Chondrocyte (in vitro differentiated cells): ENCODE measurements at regions not wholly inside any gene's neighbourhood (a gene's known extent, or its start where the extent isn't known, plus 50 kb on each side); places are given as distances from the start of the nearest gene placed in this dataset.
"Not testable (repeated sequence)": the region's sequence is repeated elsewhere in the genome, so short reads cannot be mapped to it uniquely, and the experiment has no call there.

Experiments used
- DNase-seq: peaks from one replicate; pipeline ENCODE4 v3.0.0; 2021; ENCODE audit warnings: mixed read lengths, low spot score
- H3K27ac Mint-ChIP-seq: one replicate; pipeline ENCODE4 v1.8.0; 2021; ENCODE audit warnings: mild to moderate bottlenecking, moderate library complexity, mixed read lengths; ENCODE audit not compliant: unreplicated experiment
- H3K27me3 Mint-ChIP-seq: 2 replicates; pipeline ENCODE4 v1.8.0; 2021; ENCODE audit warnings: low read depth, mixed read lengths
- H3K36me3 Mint-ChIP-seq: 2 replicates; pipeline ENCODE4 v1.8.0; 2021; ENCODE audit warnings: low read depth, mixed read lengths
- H3K4me1 Mint-ChIP-seq: 2 replicates; pipeline ENCODE4 v1.8.0; 2021; ENCODE audit warnings: low read depth, mild to moderate bottlenecking, mixed read lengths
- H3K4me3 Mint-ChIP-seq: one replicate; pipeline ENCODE4 v1.8.0; 2021; ENCODE audit warnings: mild to moderate bottlenecking, moderate library complexity, mixed read lengths; ENCODE audit not compliant: unreplicated experiment
- H3K9me3 Mint-ChIP-seq: 2 replicates; pipeline ENCODE4 v1.8.0; 2021; ENCODE audit warnings: low read depth, mixed read lengths
- CTCF ChIP-seq: fragments of 200-600 bp; sonication (generic); IDR thresholded peaks from 2 replicates; pipeline ENCODE4 v1.5.0; 2021; ENCODE audit warnings: antibody characterized with exemption, mild to moderate bottlenecking, moderate library complexity

GRCh38 chr12:60210756-60211155, 614.9 kb downstream of the SLC16A7 start:
- H3K36me3 Mint-ChIP-seq, result peaks cover 3% of the 10 kb centered on the region
- no peak for DNase-seq
- H3K27ac Mint-ChIP-seq, result no peak overlapping the region
- H3K4me3 Mint-ChIP-seq, result no peak overlapping the region
- no peaks in the 10 kb centered on the region for H3K4me1 Mint-ChIP-seq
- H3K9me3 Mint-ChIP-seq, result peaks cover 11% of the 10 kb centered on the region
- no peak for TF ChIP-seq CTCF
- no peaks in the 10 kb centered on the region for H3K27me3 Mint-ChIP-seq

GRCh38 chr12:60211244-60211643, 615.4 kb downstream of the SLC16A7 start:
- Mint-ChIP-seq H3K4me1 (no peaks in the 10 kb centered on the region), H3K9me3 (peaks cover 11% of the 10 kb centered on the region), H3K27me3 (no peaks in the 10 kb centered on the region), H3K36me3 (peaks cover 3% of the 10 kb centered on the region), H3K4me3 (no peak overlapping the region), H3K27ac (no peak overlapping the region)
- no peak for DNase-seq
- TF ChIP-seq CTCF, result no peak

GRCh38 chr12:60212159-60213000, 616.6 kb downstream of the SLC16A7 start:
- Mint-ChIP-seq H3K27me3 (peaks cover 3% of the 10 kb centered on the region), H3K4me1 (no peaks in the 10 kb centered on the region), H3K9me3 (peaks cover 11% of the 10 kb centered on the region), H3K36me3 (peaks cover 3% of the 10 kb centered on the region), H3K27ac (no peak overlapping the region), H3K4me3 (no peak overlapping the region)
- no peak for TF ChIP-seq CTCF
- no peak for DNase-seq

- DNase-seq, H3K4me3 Mint-ChIP-seq, H3K36me3 Mint-ChIP-seq, H3K4me1 Mint-ChIP-seq, H3K27ac Mint-ChIP-seq, H3K27me3 Mint-ChIP-seq: not testable (repeated sequence)
- H3K9me3 Mint-ChIP-seq, result peaks cover 11% of the 10 kb centered on the region
Measured at GRCh38 chr12:60213272-60213671, 617.4 kb downstream of the SLC16A7 start.

GRCh38 chr12:60216226-60216625, 620.4 kb downstream of the SLC16A7 start:
- H3K36me3 Mint-ChIP-seq, result peaks cover 3% of the 10 kb centered on the region
- H3K9me3 Mint-ChIP-seq, result peaks cover 11% of the 10 kb centered on the region
- no peak for TF ChIP-seq CTCF
- H3K27ac Mint-ChIP-seq, result no peak overlapping the region
- H3K27me3 Mint-ChIP-seq, result peaks cover 8% of the 10 kb centered on the region
- no peak for DNase-seq
- H3K4me3 Mint-ChIP-seq, result no peak overlapping the region
- H3K4me1 Mint-ChIP-seq, result no peaks in the 10 kb centered on the region

GRCh38 chr12:60223242-60223641, 627.4 kb downstream of the SLC16A7 start:
- no peak for TF ChIP-seq CTCF
- Mint-ChIP-seq H3K27ac (no peak overlapping the region), H3K9me3 (peaks cover 6% of the 10 kb centered on the region), H3K27me3 (peaks cover 5% of the 10 kb centered on the region), H3K4me3 (no peak overlapping the region), H3K4me1 (no peaks in the 10 kb centered on the region), H3K36me3 (no peaks in the 10 kb centered on the region)
- no peak for DNase-seq
